ENCODE measurements at regions not wholly inside any gene's neighbourhood (a gene's known extent, or its start where the extent isn't known, plus 50 kb on each side); places are given as distances from the start of the nearest gene placed in this dataset.

- no peak for DNase-seq (ENCODE audit: low spot score)
These were observed 112.2 kb downstream of the TRIB2 start for GRCh38 chr2:12828980-12829379.

GRCh38 chr2:12831016-12831415, 114.3 kb downstream of the TRIB2 start:
- no peak for DNase-seq (ENCODE audit: low spot score)

- no peak for DNase-seq (ENCODE audit: low spot score)
These were observed 117.5 kb downstream of the TRIB2 start for GRCh38 chr2:12834239-12834638.

- DNase-seq (ENCODE audit: low spot score): no peak
These were observed 119.0 kb downstream of the TRIB2 start for GRCh38 chr2:12835733-12836132.

GRCh38 chr2:12839339-12839738, 122.6 kb downstream of the TRIB2 start:
- DNase-seq (ENCODE audit: low spot score): no peak

- DNase-seq (ENCODE audit: low spot score): no peak
These were observed 124.3 kb downstream of the TRIB2 start for GRCh38 chr2:12841021-12841420.

GRCh38 chr2:12842917-12843316, 126.2 kb downstream of the TRIB2 start:
- no peak for DNase-seq (ENCODE audit: low spot score)

- DNase-seq (ENCODE audit: low spot score): no peak
These were observed 127.8 kb downstream of the TRIB2 start for GRCh38 chr2:12844511-12844910.

GRCh38 chr2:12847694-12848575, 131.2 kb downstream of the TRIB2 start:
- DNase-seq (ENCODE audit: low spot score): no peak

GRCh38 chr2:12852135-12852534, 135.4 kb downstream of the TRIB2 start:
- no peak for DNase-seq (ENCODE audit: low spot score)

GRCh38 chr2:12854001-12854530, 137.3 kb downstream of the TRIB2 start:
- no peak for DNase-seq (ENCODE audit: low spot score)

- no peak for DNase-seq (ENCODE audit: low spot score)
These were observed 138.8 kb downstream of the TRIB2 start for GRCh38 chr2:12855508-12855907.

- no peak for DNase-seq (ENCODE audit: low spot score)
These were observed 140.3 kb downstream of the TRIB2 start for GRCh38 chr2:12856934-12857601.

GRCh38 chr2:12857891-12858290, 141.2 kb downstream of the TRIB2 start:
- no peak for DNase-seq (ENCODE audit: low spot score)

GRCh38 chr2:12858786-12859185, 142.1 kb downstream of the TRIB2 start:
- no peak for DNase-seq (ENCODE audit: low spot score)

- DNase-seq (ENCODE audit: low spot score): no peak
These were observed 144.7 kb downstream of the TRIB2 start for GRCh38 chr2:12861344-12861930.

GRCh38 chr2:12862541-12862940, 145.8 kb downstream of the TRIB2 start:
- no peak for DNase-seq (ENCODE audit: low spot score)

GRCh38 chr2:12863937-12864336, 147.2 kb downstream of the TRIB2 start:
- no peak for DNase-seq (ENCODE audit: low spot score)

GRCh38 chr2:12867631-12868287, 151.0 kb downstream of the TRIB2 start:
- DNase-seq (ENCODE audit: low spot score): no peak

- DNase-seq (ENCODE audit: low spot score): no peak
These were observed 154.0 kb downstream of the TRIB2 start for GRCh38 chr2:12870692-12871091.

GRCh38 chr2:12871694-12872315, 155.1 kb downstream of the TRIB2 start:
- no peak for DNase-seq (ENCODE audit: low spot score)

- DNase-seq (ENCODE audit: low spot score): peak; percentile 26
These were observed 161.0 kb downstream of the TRIB2 start for GRCh38 chr2:12877761-12878160.

All from D341Med (cell line).